Aorta (tissue), 5 donors: ENCODE measurements at regions not wholly inside any gene's neighbourhood (a gene's known extent, or its start where the extent isn't known, plus 50 kb on each side); places are given as distances from the start of the nearest gene placed in this dataset.

Experiments used
- ATAC-seq: fragments of 200-7000 bp; cut with Tn5 transposase; one replicate; pipeline ENCODE4 v1.9.1; 2022; ENCODE audit warnings: moderate library complexity; ENCODE audit not compliant: low FRiP score
- DNase-seq, 2 donors: peaks; one replicate each; pipeline ENCODE4 v3.0.0-alpha.2; 2020
- H3K27ac ChIP-seq, 2 donors: one replicate each; pipeline ENCODE4 v1.5.1; 2013; ENCODE audit warnings: low read length in 2 of 2, mild to moderate bottlenecking in 2 of 2, moderate library complexity in 2 of 2, control low read depth in 1 of 2, inconsistent platforms in 1 of 2, low read depth in 1 of 2
- H3K27me3 ChIP-seq, 2 donors: one replicate each; pipeline ENCODE4 v1.6.1; 2013; ENCODE audit warnings: control low read depth in 1 of 2, low read length in 1 of 2, mild to moderate bottlenecking in 1 of 2, moderate library complexity in 1 of 2; ENCODE audit not compliant: insufficient read depth in 2 of 2, control insufficient read depth in 1 of 2
- H3K36me3 ChIP-seq, 2 donors: one replicate each; pipeline ENCODE4 v1.6.1; 2013; ENCODE audit warnings: control low read depth in 1 of 2, low read length in 1 of 2, mild to moderate bottlenecking in 1 of 2; ENCODE audit not compliant: insufficient read depth in 2 of 2, control insufficient read depth in 1 of 2
- H3K4me1 ChIP-seq, 2 donors: one replicate each; pipeline ENCODE4 v1.6.1; 2013; ENCODE audit warnings: low read length in 2 of 2, control low read depth in 1 of 2, mild to moderate bottlenecking in 1 of 2, moderate library complexity in 1 of 2; ENCODE audit not compliant: insufficient read depth in 2 of 2, control insufficient read depth in 1 of 2
- H3K4me3 ChIP-seq, 2 donors: one replicate each; pipeline ENCODE4 v1.5.1; 2013; ENCODE audit warnings: low read length in 2 of 2, control low read depth in 1 of 2, mild to moderate bottlenecking in 1 of 2
- H3K9me3 ChIP-seq: one replicate; pipeline ENCODE4 v1.6.1; 2013; ENCODE audit warnings: mild to moderate bottlenecking, low read length; ENCODE audit not compliant: control insufficient read depth
- WGBS, 2 donors: extraction: QIAGEN DNeasy Blood & Tissue Kit; methylation state at CpG; one replicate each; pipeline ENCODE4 v1.1.7; 2013; 5-methylcytosine and 5-hydroxymethylcytosine counted together
- intact Hi-C, 2 donors: fragments of 100-400 bp; cut with DNase I; formaldehyde crosslinking; loops; one replicate each; pipeline versions ENCODE4 v1.14.2 to v1.15.0; 2022
- donor health status: healthy with polysubstance abuse.
- donor health status: Bipolar disorder and iron deficiency.
- donor health status: DM: no; HTN: no; CAD: no.
- donor health status: DM: no; HTN: no; CAD: no.
- donor health status: DM: yes; HTN: yes; CAD: no.

- Histone ChIP-seq H3K9me3 (no peaks in the 10 kb centered on the region), H3K4me1 (no peaks in the 10 kb centered on the region), H3K27ac (no peak overlapping the region), H3K4me3 (no peak overlapping the region), H3K27me3 (no peaks in the 10 kb centered on the region), H3K36me3 (no peaks in the 10 kb centered on the region)
- no peak for ATAC-seq
- no peak for DNase-seq
- WGBS, 2 donors: 85% methylated on average over 3 of the region's 3 CpGs
- intact Hi-C loops: no loop called here
These were observed 273.9 kb downstream of the SATB1 start for GRCh38 chr3:18151199-18151598.

- no peaks in the 10 kb centered on the region for H3K4me1 ChIP-seq
- intact Hi-C loops: no loop called here
- ATAC-seq: no peak
These were observed 275.2 kb downstream of the SATB1 start for GRCh38 chr3:18149935-18150334.

GRCh38 chr3:18149386-18149785, 275.8 kb downstream of the SATB1 start:
- no peak overlapping the region for H3K27ac ChIP-seq
- no peaks in the 10 kb centered on the region for H3K4me1 ChIP-seq
- no peak overlapping the region for H3K4me3 ChIP-seq
- H3K36me3 ChIP-seq: no peaks in the 10 kb centered on the region
- no peaks in the 10 kb centered on the region for H3K9me3 ChIP-seq
- WGBS, 2 donors: 76 to 90% methylated on average over 2 of the region's 2 CpGs
- no peaks in the 10 kb centered on the region for H3K27me3 ChIP-seq
- intact Hi-C loops: no loop called here
- DNase-seq: no peak
- ATAC-seq: no peak

More at GRCh38 chr3:18149935-18150334, 275.2 kb downstream of the SATB1 start:
- Histone ChIP-seq H3K36me3 (no peaks in the 10 kb centered on the region), H3K27ac (no peak overlapping the region), H3K27me3 (no peaks in the 10 kb centered on the region), H3K9me3 (no peaks in the 10 kb centered on the region), H3K4me3 (no peak overlapping the region)
- DNase-seq: no peak
- WGBS, 2 donors: 75 to 79% methylated on average over 4 of the region's 4 CpGs

- DNase-seq (no peak), ATAC-seq (no peak)
- Histone ChIP-seq H3K9me3 (no peaks in the 10 kb centered on the region), H3K27me3 (no peaks in the 10 kb centered on the region), H3K36me3 (no peaks in the 10 kb centered on the region), H3K4me1 (no peaks in the 10 kb centered on the region), H3K27ac (no peak overlapping the region), H3K4me3 (no peak overlapping the region)
- intact Hi-C loops: no loop called here
These were observed 280.6 kb downstream of the SATB1 start for GRCh38 chr3:18144571-18144970.

GRCh38 chr3:18143258-18143780, 281.8 kb downstream of the SATB1 start:
- Histone ChIP-seq H3K9me3 (no peaks in the 10 kb centered on the region), H3K27me3 (no peaks in the 10 kb centered on the region), H3K4me3 (no peak overlapping the region), H3K27ac (no peak overlapping the region), H3K36me3 (no peaks in the 10 kb centered on the region), H3K4me1 (no peaks in the 10 kb centered on the region)
- WGBS, 2 donors: 52 to 57% methylated on average over 6 of the region's 6 CpGs
- DNase-seq (no peak), ATAC-seq (no peak)
- intact Hi-C loops: no loop called here

- WGBS, 2 donors: 79% methylated on average over 2 of the region's 2 CpGs
- H3K4me3 ChIP-seq: no peak overlapping the region
- intact Hi-C loops: no loop called here
- ATAC-seq: no peak
- H3K9me3 ChIP-seq: no peaks in the 10 kb centered on the region
- H3K27ac ChIP-seq: no peak overlapping the region
- H3K4me1 ChIP-seq: no peaks in the 10 kb centered on the region
- H3K27me3 ChIP-seq: no peaks in the 10 kb centered on the region
- H3K36me3 ChIP-seq: no peaks in the 10 kb centered on the region
- no peak for DNase-seq
These were observed 287.2 kb downstream of the SATB1 start for GRCh38 chr3:18137958-18138357.

GRCh38 chr3:18135060-18135814, 289.9 kb downstream of the SATB1 start:
- Histone ChIP-seq H3K4me1 (no peaks in the 10 kb centered on the region), H3K4me3 (no peak overlapping the region), H3K36me3 (no peaks in the 10 kb centered on the region), H3K27ac (no peak overlapping the region), H3K27me3 (no peaks in the 10 kb centered on the region), H3K9me3 (no peaks in the 10 kb centered on the region)
- WGBS, 2 donors: 67 to 70% methylated on average over 7 of the region's 7 CpGs
- ATAC-seq: no peak
- DNase-seq: no peak
- intact Hi-C loops: no loop called here

- Histone ChIP-seq H3K4me3 (no peak overlapping the region), H3K27me3 (no peaks in the 10 kb centered on the region), H3K36me3 (no peaks in the 10 kb centered on the region), H3K4me1 (no peaks in the 10 kb centered on the region), H3K9me3 (no peaks in the 10 kb centered on the region), H3K27ac (no peak overlapping the region)
- ATAC-seq (no peak), DNase-seq (no peak)
- 51 to 57% methylated on average over 2 of the region's 2 CpGs for WGBS, 2 donors
- intact Hi-C loops: no loop called here
These were observed 290.6 kb downstream of the SATB1 start for GRCh38 chr3:18134386-18135059.

- no peak overlapping the region for H3K27ac ChIP-seq
- no peak for DNase-seq
- ATAC-seq: no peak
- no peaks in the 10 kb centered on the region for H3K9me3 ChIP-seq
- no peaks in the 10 kb centered on the region for H3K27me3 ChIP-seq
- no peaks in the 10 kb centered on the region for H3K36me3 ChIP-seq
- no peak overlapping the region for H3K4me3 ChIP-seq
- H3K4me1 ChIP-seq: no peaks in the 10 kb centered on the region
- intact Hi-C loops: no loop called here
These were observed 292.1 kb downstream of the SATB1 start for GRCh38 chr3:18132991-18133390.
